OCI-LY3 (cell line): ENCODE measurements at regions not wholly inside any gene's neighbourhood (a gene's known extent, or its start where the extent isn't known, plus 50 kb on each side); places are given as distances from the start of the nearest gene placed in this dataset.
"Not testable (repeated sequence)": the region's sequence is repeated elsewhere in the genome, so short reads cannot be mapped to it uniquely, and the experiment has no call there.

Experiments used
- H2AFZ ChIP-seq: fragments of 200-600, 300-600 bp; shearing (Covaris generic); 2 replicates; pipeline ENCODE4 v1.6.0; 2014; ENCODE audit warnings: antibody characterized with exemption, low read depth, low read length
- H3K27ac ChIP-seq: fragments of 200-600, 300-600 bp; sonication (generic); 2 replicates; pipeline ENCODE4 v1.5.1; 2014; ENCODE audit warnings: mild to moderate bottlenecking, low read length, moderate library complexity, mixed read lengths
- H3K27me3 ChIP-seq: fragments of 200-600, 300-600 bp; sonication (generic); 2 replicates; pipeline ENCODE4 v1.6.1; 2014; ENCODE audit warnings: low read depth, low read length, mixed read lengths
- H3K36me3 ChIP-seq: fragments of 200-600, 300-600 bp; sonication (generic); replicated peaks from 2 replicates; pipeline ENCODE3; 2014; ENCODE audit warnings: low read depth, low read length, mixed read lengths
- H3K4me1 ChIP-seq: fragments of 300-600, 200-600 bp; sonication (generic); 2 replicates; pipeline ENCODE4 v1.6.1; 2014; ENCODE audit warnings: low read length, mixed read lengths
- H3K4me2 ChIP-seq: fragments of 200-600, 300-600 bp; sonication (generic); 2 replicates; pipeline ENCODE4 v1.6.1; 2014; ENCODE audit warnings: low read length, mixed read lengths
- H3K4me3 ChIP-seq: fragments of 300-600, 200-600 bp; sonication (generic); 2 replicates; pipeline ENCODE4 v1.5.1; 2014; ENCODE audit warnings: antibody characterized with exemption, mild to moderate bottlenecking, low read length, moderate library complexity
- H3K79me2 ChIP-seq: fragments of 300-600, 200-600 bp; shearing (Covaris generic); 2 replicates; pipeline ENCODE4 v1.6.1; 2014; ENCODE audit warnings: mild to moderate bottlenecking, low read length, mixed read lengths
- H3K9ac ChIP-seq: fragments of 300-600, 200-600 bp; shearing (Covaris generic); 2 replicates; pipeline ENCODE4 v1.6.0; 2014; ENCODE audit warnings: mild to moderate bottlenecking, low read length, moderate library complexity
- H3K9me3 ChIP-seq: fragments of 200-600, 300-600 bp; shearing (Covaris generic); 2 replicates; pipeline ENCODE4 v1.6.1; 2014; ENCODE audit warnings: low read length, mixed read lengths; ENCODE audit not compliant: insufficient read depth
- H4K20me1 ChIP-seq: fragments of 200-600, 300-600 bp; sonication (generic); 2 replicates; pipeline ENCODE4 v1.6.1; 2016; ENCODE audit warnings: low read length, mixed read lengths; ENCODE audit not compliant: insufficient read depth
- EZH2phosphoT487 ChIP-seq: fragments of 200-600 bp; shearing (Covaris generic); IDR thresholded peaks from 2 replicates; pipeline ENCODE4 v1.6.1; 2018; ENCODE audit warnings: antibody characterized with exemption, mixed run types, low read depth
- TF ChIP-seq, protein P1 (sequence below): fragments of 200-600, 300-600 bp; sonication (generic); IDR thresholded peaks from 2 replicates; pipeline ENCODE4 v1.5.1; 2014; ENCODE audit warnings: antibody characterized with exemption, low read length, low read depth

DNA sequence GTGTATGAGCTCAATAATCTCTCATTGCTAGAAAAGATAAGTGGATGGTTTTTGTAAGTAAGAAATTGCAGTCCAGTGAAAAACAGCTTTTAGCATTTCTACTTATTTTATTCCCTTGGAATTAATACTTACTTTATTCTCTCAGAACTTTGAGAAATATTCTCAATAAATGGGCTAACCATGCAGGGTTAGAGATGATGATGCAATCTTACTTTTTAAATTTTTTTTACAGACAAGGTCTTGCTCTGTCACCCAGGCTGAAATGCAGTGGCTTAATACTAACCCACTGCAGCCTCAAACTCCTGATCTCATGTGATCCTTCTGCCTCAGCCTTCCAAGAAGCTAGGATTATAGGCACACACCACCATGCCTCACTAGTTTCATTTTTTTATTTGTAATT lies 440.8 kb upstream of the ZP4 start:
- Histone ChIP-seq H3K27me3 (no peaks in the 10 kb centered on the region), H2AFZ (no peak overlapping the region)

DNA sequence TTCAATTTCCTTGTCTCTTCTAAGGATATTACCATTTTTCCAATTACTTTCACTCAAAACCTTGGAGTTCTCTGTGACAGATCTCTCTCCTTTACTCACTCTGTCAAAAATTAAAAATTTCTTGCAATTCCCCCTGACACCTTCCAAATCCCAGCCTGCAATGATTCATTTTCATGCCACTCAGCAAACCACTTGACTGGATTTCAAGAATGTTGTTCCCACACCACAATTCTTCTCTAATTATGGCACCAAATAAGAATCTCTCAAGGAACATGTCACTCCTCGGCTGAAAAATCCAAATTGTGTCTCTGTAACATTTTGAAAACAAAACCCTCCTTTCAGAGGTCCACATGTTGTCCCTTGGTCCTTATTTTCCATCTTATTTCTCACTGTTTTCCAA lies 438.9 kb upstream of the ZP4 start:
- Histone ChIP-seq H3K9me3 (no peaks in the 10 kb centered on the region), H3K9ac (no peak overlapping the region), H3K79me2 (no peaks in the 10 kb centered on the region), H3K36me3 (no peaks in the 10 kb centered on the region), H3K4me2 (no peak overlapping the region), H3K4me1 (no peaks in the 10 kb centered on the region), H3K27me3 (no peaks in the 10 kb centered on the region), H3K27ac (no peak overlapping the region), H3K4me3 (no peak overlapping the region), H2AFZ (no peak overlapping the region), H4K20me1 (no peaks in the 10 kb centered on the region)
- no peak for TF ChIP-seq EZH2phosphoT487
- TF ChIP-seq, protein P1, sequence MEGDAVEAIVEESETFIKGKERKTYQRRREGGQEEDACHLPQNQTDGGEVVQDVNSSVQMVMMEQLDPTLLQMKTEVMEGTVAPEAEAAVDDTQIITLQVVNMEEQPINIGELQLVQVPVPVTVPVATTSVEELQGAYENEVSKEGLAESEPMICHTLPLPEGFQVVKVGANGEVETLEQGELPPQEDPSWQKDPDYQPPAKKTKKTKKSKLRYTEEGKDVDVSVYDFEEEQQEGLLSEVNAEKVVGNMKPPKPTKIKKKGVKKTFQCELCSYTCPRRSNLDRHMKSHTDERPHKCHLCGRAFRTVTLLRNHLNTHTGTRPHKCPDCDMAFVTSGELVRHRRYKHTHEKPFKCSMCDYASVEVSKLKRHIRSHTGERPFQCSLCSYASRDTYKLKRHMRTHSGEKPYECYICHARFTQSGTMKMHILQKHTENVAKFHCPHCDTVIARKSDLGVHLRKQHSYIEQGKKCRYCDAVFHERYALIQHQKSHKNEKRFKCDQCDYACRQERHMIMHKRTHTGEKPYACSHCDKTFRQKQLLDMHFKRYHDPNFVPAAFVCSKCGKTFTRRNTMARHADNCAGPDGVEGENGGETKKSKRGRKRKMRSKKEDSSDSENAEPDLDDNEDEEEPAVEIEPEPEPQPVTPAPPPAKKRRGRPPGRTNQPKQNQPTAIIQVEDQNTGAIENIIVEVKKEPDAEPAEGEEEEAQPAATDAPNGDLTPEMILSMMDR, result no peak

More for the DNA sequence above, 440.8 kb upstream of the ZP4 start:
- no peak overlapping the region for H3K4me2 ChIP-seq
- no peak overlapping the region for H3K27ac ChIP-seq
- no peaks in the 10 kb centered on the region for H3K4me1 ChIP-seq
- TF ChIP-seq, protein P1, result no peak
- no peak for TF ChIP-seq EZH2phosphoT487
- no peaks in the 10 kb centered on the region for H3K36me3 ChIP-seq
- H4K20me1 ChIP-seq, result no peaks in the 10 kb centered on the region
- H3K4me3 ChIP-seq, result no peak overlapping the region
- no peaks in the 10 kb centered on the region for H3K9me3 ChIP-seq
- no peak overlapping the region for H3K9ac ChIP-seq
- no peaks in the 10 kb centered on the region for H3K79me2 ChIP-seq

DNA sequence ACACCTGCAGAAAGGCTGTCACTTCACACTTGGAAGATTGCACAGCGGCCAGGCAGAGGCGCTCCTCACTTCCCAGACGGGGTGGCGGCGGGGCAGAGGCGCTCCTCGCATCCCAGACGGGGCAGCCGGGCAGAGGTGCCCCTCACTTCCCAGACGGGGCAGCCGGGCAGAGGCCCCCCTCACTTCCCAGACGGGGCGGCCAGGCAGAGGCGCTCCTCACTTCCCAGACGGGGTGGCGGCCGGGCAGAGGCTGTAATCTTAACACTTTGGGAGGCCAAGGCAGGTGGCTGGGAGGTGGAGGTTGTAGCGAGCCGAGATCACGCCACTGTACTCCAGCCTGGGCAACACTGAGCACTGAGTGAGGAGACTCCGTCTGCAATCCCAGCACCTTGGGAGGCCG lies 436.3 kb upstream of the ZP4 start:
- not testable (repeated sequence) for H4K20me1 ChIP-seq, H3K79me2 ChIP-seq, H3K4me1 ChIP-seq, H3K9me3 ChIP-seq, H2AFZ ChIP-seq, H3K4me3 ChIP-seq, H3K9ac ChIP-seq, H3K27me3 ChIP-seq, H3K4me2 ChIP-seq, H3K27ac ChIP-seq, H3K36me3 ChIP-seq

DNA sequence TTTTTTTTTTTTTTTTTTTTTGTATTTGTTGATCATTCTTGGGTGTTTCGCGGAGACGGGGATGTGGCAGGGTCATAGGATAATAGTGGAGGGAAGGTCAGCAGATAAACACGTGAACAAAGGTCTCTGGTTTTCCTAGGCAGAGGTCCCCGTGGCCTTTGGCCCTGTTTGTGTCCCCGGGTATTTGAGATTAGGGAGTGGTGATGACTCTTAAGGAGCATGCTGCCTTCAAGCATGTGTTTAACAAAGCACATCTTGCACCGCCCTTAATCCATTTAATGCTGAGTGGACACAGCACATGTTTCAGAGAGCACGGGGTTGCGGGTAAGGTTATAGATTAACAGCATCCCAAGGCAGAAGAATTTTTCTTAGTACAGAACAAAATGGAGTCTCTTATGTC lies 435.8 kb upstream of the ZP4 start:
- H3K79me2 ChIP-seq, H4K20me1 ChIP-seq, H3K36me3 ChIP-seq, H3K27me3 ChIP-seq, H3K4me3 ChIP-seq, H3K9me3 ChIP-seq, H2AFZ ChIP-seq, H3K4me2 ChIP-seq, H3K27ac ChIP-seq, H3K9ac ChIP-seq, H3K4me1 ChIP-seq: not testable (repeated sequence)

DNA sequence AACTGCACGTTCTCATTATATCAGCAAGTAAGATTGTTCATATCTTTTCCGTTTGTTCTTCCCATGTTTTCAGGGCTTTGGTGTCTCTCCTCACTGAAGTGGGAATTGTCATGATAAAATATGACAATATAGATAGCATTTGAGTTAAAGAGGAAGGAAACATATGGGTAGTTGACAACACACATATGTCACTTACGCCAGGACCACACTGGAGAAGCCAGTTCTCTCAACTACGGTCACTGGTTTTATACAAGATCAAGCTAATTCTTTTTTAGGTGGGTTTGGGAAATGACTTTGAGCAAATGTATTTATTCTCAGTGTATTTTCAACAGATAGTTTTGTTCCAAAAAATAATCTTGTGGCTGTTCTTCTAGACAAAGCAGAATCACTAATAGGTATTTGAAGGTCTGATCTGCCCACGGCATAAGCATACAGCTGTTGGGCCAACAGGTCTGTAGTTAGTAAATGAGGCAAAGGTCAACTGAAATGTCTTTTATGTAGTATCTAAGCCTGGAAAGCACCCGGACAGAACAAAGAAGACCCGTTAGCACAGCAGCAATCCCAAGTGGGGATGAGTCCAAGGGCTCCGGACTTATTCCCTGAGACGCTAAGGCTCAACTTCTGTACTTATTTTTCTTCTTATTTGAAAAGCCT lies 433.6 kb upstream of the ZP4 start:
- no peaks in the 10 kb centered on the region for H3K4me1 ChIP-seq
- H4K20me1 ChIP-seq, result no peaks in the 10 kb centered on the region
- no peak overlapping the region for H2AFZ ChIP-seq
- no peaks in the 10 kb centered on the region for H3K36me3 ChIP-seq
- H3K4me2 ChIP-seq, result no peak overlapping the region
- no peak overlapping the region for H3K4me3 ChIP-seq
- no peak for TF ChIP-seq EZH2phosphoT487
- TF ChIP-seq, protein P1, result no peak
- H3K79me2 ChIP-seq, result no peaks in the 10 kb centered on the region
- no peaks in the 10 kb centered on the region for H3K9me3 ChIP-seq
- H3K9ac ChIP-seq, result no peak overlapping the region
- H3K27ac ChIP-seq, result no peak overlapping the region
- no peaks in the 10 kb centered on the region for H3K27me3 ChIP-seq
